Karpas-422 (cell line): ENCODE measurements at regions not wholly inside any gene's neighbourhood (a gene's known extent, or its start where the extent isn't known, plus 50 kb on each side); places are given as distances from the start of the nearest gene placed in this dataset.
"Not testable (repeated sequence)": the region's sequence is repeated elsewhere in the genome, so short reads cannot be mapped to it uniquely, and the experiment has no call there.

Experiments
- DNase-seq: peaks from one replicate; pipeline ENCODE4 v3.0.0-alpha.2; 2015
- H2AFZ ChIP-seq: fragments of 200-600 bp; sonication (generic); 2 replicates; pipeline ENCODE4 v1.6.1; 2014; ENCODE audit warnings: antibody characterized with exemption, low read length, mixed read lengths
- H3K27ac ChIP-seq: fragments of 200-600 bp; sonication (generic); 2 replicates; pipeline ENCODE4 v1.5.1; 2014; ENCODE audit warnings: mild to moderate bottlenecking, low read length, moderate library complexity
- H3K27me3 ChIP-seq: fragments of 200-600 bp; sonication (generic); 2 replicates; pipeline ENCODE4 v1.6.1; 2014; ENCODE audit warnings: low read length, mixed read lengths
- H3K36me3 ChIP-seq: fragments of 200-600 bp; sonication (generic); 2 replicates; pipeline ENCODE4 v1.6.1; 2014; ENCODE audit warnings: low read length, mixed read lengths; ENCODE audit not compliant: insufficient read depth
- H3K4me1 ChIP-seq: fragments of 200-600 bp; sonication (generic); 2 replicates; pipeline ENCODE4 v1.6.1; 2014; ENCODE audit warnings: mild to moderate bottlenecking, low read length, mixed read lengths
- H3K4me2 ChIP-seq: fragments of 200-600 bp; sonication (generic); 2 replicates; pipeline ENCODE4 v1.6.1; 2014; ENCODE audit warnings: low read length, low read depth, mild to moderate bottlenecking; ENCODE audit not compliant: poor library complexity, severe bottlenecking
- H3K4me3 ChIP-seq: fragments of 200-600 bp; sonication (generic); 2 replicates; pipeline ENCODE4 v1.5.1; 2014; ENCODE audit warnings: mild to moderate bottlenecking, antibody characterized with exemption, low read length, mixed read lengths
- H3K79me2 ChIP-seq: fragments of 200-600 bp; sonication (generic); 2 replicates; pipeline ENCODE4 v1.6.1; 2014; ENCODE audit warnings: mild to moderate bottlenecking, low read length, mixed read lengths
- H3K9ac ChIP-seq: fragments of 200-600 bp; sonication (generic); 2 replicates; pipeline ENCODE4 v1.6.0; 2014; ENCODE audit warnings: low read length
- H3K9me2 ChIP-seq: fragments of 200-600 bp; sonication (generic), shearing (Covaris generic); replicated peaks from 2 replicates; pipeline ENCODE4 v1.6.0; 2014; ENCODE audit warnings: mild to moderate bottlenecking, low read length, moderate library complexity; ENCODE audit not compliant: insufficient read depth
- H3K9me3 ChIP-seq: fragments of 300-700, 200-600 bp; sonication (generic); 2 replicates; pipeline ENCODE4 v1.6.1; 2014; ENCODE audit warnings: low read length, mixed read lengths
- H4K20me1 ChIP-seq: fragments of 200-600 bp; sonication (generic); 2 replicates; pipeline ENCODE4 v1.6.1; 2014; ENCODE audit warnings: mild to moderate bottlenecking, antibody characterized with exemption, low read length, low read depth; ENCODE audit not compliant: insufficient read depth

DNA sequence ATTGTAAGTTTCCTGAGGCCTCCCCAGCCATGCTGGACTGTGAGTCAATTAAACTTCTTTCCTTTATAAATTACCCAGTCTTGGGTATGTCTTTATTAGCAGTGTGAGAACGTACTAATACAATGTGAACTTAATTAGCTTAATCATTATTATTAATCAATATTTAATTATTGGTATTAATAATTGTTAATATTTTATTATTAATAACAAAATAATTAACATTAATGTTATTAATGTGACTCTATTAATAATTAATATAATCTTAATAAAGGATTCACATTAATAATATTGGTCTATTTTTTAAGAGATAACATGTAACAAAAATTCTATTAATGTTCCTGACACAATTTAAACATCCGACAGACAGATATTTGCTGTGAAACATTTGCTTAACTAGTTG, 164.9 kb upstream of the ATF7IP start:
- H3K27ac ChIP-seq: no peak overlapping the region
- H3K9me3 ChIP-seq: no peaks in the 10 kb centered on the region
- no peaks in the 10 kb centered on the region for H3K79me2 ChIP-seq
- H3K9ac ChIP-seq: no peak overlapping the region
- no peaks in the 10 kb centered on the region for H3K4me1 ChIP-seq
- no peaks in the 10 kb centered on the region for H3K36me3 ChIP-seq
- no peak overlapping the region for H2AFZ ChIP-seq
- H4K20me1 ChIP-seq: no peaks in the 10 kb centered on the region
- H3K4me2 ChIP-seq: no peak overlapping the region
- DNase-seq: no peak
- H3K9me2 ChIP-seq: no peaks in the 10 kb centered on the region
- H3K4me3 ChIP-seq: no peak overlapping the region
- H3K27me3 ChIP-seq: no peaks in the 10 kb centered on the region

DNA sequence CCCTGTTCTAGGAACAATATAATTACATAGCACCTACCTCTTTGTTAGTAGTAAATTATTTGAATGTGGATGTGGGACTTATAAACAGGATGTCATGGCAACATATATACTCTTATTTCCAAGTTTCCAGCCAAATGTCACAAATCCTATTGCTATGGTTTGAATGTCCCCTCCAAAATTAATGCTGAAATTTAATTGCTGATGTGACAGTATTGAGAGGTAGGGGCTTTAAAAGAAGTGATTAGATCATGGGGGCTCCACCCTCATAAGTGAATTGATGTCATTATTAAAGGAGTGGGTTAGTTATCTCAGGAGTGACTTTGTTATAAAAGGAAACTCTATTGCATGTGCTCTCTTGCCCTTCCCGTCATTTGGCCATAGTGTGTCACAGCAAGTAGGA, 164.2 kb upstream of the ATF7IP start:
- Histone ChIP-seq H3K9ac (no peak overlapping the region), H3K79me2 (no peaks in the 10 kb centered on the region), H3K9me3 (no peaks in the 10 kb centered on the region), H3K36me3 (no peaks in the 10 kb centered on the region), H2AFZ (no peak overlapping the region), H3K27ac (no peak overlapping the region), H3K9me2 (no peaks in the 10 kb centered on the region), H4K20me1 (no peaks in the 10 kb centered on the region), H3K4me3 (no peak overlapping the region), H3K4me1 (no peaks in the 10 kb centered on the region), H3K27me3 (no peaks in the 10 kb centered on the region), H3K4me2 (no peak overlapping the region)
- DNase-seq: no peak

DNA sequence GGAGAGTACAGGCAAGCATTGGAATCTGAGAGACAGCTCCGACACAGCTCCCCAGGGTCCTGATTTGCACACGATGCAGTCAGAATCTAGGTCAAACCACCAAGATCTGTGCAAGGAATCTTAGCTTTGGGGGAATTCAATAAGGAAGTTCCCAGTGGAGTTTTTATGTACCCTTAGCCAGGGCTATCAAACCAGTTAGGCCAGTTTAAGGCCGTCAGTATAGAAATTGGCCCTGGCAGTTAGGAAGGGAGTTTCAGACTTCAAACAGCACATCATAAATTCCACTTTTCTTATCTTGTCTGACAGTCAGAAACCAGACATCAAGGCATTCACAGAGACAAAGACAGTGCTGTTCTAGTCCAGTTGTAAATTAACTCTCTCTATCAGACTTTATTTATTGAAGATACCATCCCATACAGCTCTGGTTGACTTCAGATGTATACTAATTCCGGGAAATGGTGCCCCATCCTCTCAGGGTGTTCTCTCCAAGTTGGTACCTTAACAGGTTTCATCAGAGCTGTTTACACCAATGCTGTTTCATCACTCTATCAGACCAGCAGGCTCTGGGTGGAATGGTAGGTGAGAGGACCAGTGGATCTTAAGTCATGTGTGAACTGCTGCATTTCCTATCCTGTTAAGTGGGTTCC, 157.5 kb upstream of the ATF7IP start:
- H3K9me2 ChIP-seq: no peaks in the 10 kb centered on the region
- no peaks in the 10 kb centered on the region for H3K79me2 ChIP-seq
- H3K4me2 ChIP-seq: no peak overlapping the region
- no peak overlapping the region for H3K4me3 ChIP-seq
- no peak overlapping the region for H3K27ac ChIP-seq
- no peak for DNase-seq
- H3K4me1 ChIP-seq: no peaks in the 10 kb centered on the region
- no peaks in the 10 kb centered on the region for H3K9me3 ChIP-seq
- H4K20me1 ChIP-seq: no peaks in the 10 kb centered on the region
- H3K9ac ChIP-seq: no peak overlapping the region
- no peak overlapping the region for H2AFZ ChIP-seq
- H3K36me3 ChIP-seq: no peaks in the 10 kb centered on the region
- no peaks in the 10 kb centered on the region for H3K27me3 ChIP-seq

DNA sequence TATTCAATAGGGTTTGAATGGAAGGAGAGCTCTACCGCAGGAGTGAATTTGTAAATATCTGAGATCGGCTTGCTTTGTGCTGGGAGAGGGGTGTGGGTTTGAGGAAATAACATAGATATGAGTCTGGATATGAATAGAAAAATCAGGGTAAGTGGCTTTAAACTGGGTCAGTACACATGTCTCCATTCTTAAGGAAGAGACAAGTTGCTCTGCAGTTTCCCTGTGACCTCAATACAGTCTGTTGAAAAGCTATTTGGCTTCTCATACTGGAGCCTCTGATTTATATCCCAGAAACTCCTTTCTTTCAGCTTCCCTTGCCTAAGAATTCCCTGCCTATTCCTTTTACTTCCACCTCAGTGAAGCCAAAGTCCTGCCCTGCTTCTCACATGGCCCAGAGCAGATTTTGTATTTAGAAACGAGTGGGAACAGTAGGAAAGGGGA, 153.5 kb upstream of the ATF7IP start:
- no peaks in the 10 kb centered on the region for H4K20me1 ChIP-seq
- no peak overlapping the region for H3K4me2 ChIP-seq
- H3K4me3 ChIP-seq: no peak overlapping the region
- no peaks in the 10 kb centered on the region for H3K36me3 ChIP-seq
- no peak for DNase-seq
- no peak overlapping the region for H2AFZ ChIP-seq
- H3K9me3 ChIP-seq: no peaks in the 10 kb centered on the region
- H3K9ac ChIP-seq: no peak overlapping the region
- no peaks in the 10 kb centered on the region for H3K9me2 ChIP-seq
- no peaks in the 10 kb centered on the region for H3K79me2 ChIP-seq
- H3K27ac ChIP-seq: no peak overlapping the region
- H3K27me3 ChIP-seq: no peaks in the 10 kb centered on the region
- H3K4me1 ChIP-seq: peaks cover 5% of the 10 kb centered on the region

DNA sequence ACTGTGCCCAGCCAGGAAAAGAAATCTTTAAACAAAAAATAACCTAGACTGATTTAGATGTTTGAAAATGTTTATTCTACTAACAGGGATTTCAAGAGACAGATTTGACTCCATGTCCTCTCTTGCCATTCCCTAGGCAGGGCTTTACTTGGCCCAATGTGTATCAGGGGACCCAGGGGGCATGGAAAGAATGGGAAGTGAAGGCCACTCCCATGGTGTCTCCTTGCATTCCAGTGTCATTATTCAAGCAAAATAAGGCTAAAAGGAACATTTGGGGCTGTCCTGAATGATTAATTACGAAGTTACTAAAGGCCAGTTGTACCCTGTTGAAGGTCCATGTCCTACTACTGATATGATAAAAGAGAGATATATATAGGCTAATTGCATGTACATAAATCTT, 151.9 kb upstream of the ATF7IP start:
- Histone ChIP-seq H3K9me2 (no peaks in the 10 kb centered on the region), H3K36me3 (no peaks in the 10 kb centered on the region), H3K27ac (no peak overlapping the region), H2AFZ (no peak overlapping the region), H3K9me3 (no peaks in the 10 kb centered on the region), H3K27me3 (no peaks in the 10 kb centered on the region), H3K9ac (no peak overlapping the region), H3K4me1 (peaks cover 5% of the 10 kb centered on the region), H3K4me2 (no peak overlapping the region), H3K79me2 (no peaks in the 10 kb centered on the region), H3K4me3 (no peak overlapping the region), H4K20me1 (no peaks in the 10 kb centered on the region)
- DNase-seq: no peak

DNA sequence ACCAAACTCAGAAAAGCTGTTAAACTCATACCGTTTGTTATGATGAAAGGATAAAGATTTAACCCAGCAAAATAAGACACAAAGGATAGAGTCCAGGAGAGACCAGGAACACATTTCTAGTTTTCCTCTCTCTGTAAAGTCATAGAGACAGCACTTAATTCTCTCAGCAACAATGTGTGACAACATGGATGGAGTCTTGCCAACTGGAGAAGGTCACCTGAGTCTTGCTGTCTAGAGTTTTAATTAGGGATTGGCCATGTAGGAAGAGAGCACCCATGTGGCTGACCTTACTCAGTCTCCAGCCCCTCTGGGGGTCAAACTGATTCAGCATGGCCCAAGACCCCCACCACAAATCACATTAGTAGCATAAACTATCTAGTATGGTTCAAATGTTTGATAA, 151.0 kb upstream of the ATF7IP start:
- Histone ChIP-seq H3K79me2 (no peaks in the 10 kb centered on the region), H3K4me2 (no peak overlapping the region), H3K4me3 (no peak overlapping the region), H3K36me3 (no peaks in the 10 kb centered on the region), H3K9me2 (no peaks in the 10 kb centered on the region), H3K4me1 (peaks cover 5% of the 10 kb centered on the region), H4K20me1 (no peaks in the 10 kb centered on the region), H3K27me3 (no peaks in the 10 kb centered on the region), H3K9ac (no peak overlapping the region), H3K27ac (no peak overlapping the region), H2AFZ (no peak overlapping the region), H3K9me3 (no peaks in the 10 kb centered on the region)
- no peak for DNase-seq

DNA sequence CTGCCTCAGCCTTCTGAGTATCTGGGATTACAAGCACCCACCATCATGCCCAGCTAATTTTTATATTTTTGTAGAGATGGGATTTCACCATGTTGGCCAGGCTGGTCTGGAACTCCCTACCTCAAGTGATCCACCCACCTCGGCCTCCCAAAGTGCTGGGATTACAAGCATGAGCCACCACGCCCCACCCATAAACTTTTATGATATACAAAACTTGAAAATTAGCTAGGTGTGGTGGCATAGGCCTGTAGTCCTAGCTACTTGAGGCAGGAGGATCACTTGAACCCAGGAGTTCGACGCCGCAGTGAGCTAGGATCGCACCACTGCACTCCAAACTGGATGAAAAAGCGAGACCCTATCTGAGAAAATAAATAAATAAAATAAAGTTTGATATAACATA, 149.5 kb upstream of the ATF7IP start:
- H3K4me1 ChIP-seq, H4K20me1 ChIP-seq, H3K4me3 ChIP-seq, H3K4me2 ChIP-seq, H3K27ac ChIP-seq, H3K9ac ChIP-seq, H2AFZ ChIP-seq, H3K79me2 ChIP-seq, DNase-seq, H3K36me3 ChIP-seq, H3K9me3 ChIP-seq, H3K9me2 ChIP-seq, H3K27me3 ChIP-seq: not testable (repeated sequence)

DNA sequence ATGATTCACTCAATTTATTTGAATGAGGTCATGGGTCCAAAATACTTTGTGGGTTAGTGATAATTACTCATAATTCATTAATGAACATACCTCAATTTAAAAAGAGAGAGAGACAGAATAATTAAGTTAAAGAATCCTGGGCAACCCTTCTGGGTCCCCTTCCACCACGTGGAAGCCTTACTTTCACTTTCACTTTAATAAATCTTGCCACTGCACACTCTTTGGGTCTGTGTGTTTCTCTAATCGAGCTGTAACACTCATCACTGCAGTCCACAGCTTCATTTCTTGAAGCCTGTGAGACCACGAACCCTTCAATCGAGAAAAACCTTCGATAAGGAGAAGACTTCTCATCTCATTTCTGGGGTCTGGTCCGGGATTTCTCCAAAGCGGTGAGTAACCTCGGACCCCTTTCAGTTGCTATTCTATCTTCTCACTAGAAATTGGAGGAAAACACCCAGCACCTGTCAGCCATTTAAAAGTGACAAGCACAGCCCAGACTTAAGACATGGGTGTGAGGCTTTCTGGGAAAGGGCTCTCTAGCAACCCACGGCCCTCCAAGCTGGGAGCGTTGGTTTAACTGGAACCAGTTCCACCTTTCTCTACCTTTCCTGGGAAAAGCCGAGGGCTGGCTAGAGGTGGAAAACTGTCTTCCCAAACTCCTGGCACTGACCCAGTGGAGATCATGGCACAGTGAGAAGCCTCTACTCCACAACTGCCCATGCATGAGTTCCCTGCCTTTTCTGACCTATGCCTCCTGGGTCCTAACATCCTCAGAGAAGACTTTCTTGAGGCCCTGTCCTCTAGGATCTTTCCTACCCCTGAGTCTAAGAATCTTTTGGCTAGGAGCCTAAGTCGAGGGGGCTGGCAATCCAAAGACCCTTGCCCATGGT, 148.8 kb upstream of the ATF7IP start:
- H3K4me3 ChIP-seq: no peak overlapping the region
- no peak overlapping the region for H3K9ac ChIP-seq
- no peaks in the 10 kb centered on the region for H3K36me3 ChIP-seq
- H3K79me2 ChIP-seq: no peaks in the 10 kb centered on the region
- no peak overlapping the region for H3K4me2 ChIP-seq
- H3K27ac ChIP-seq: no peak overlapping the region
- no peak overlapping the region for H2AFZ ChIP-seq
- H3K9me2 ChIP-seq: no peaks in the 10 kb centered on the region
- peaks cover 5% of the 10 kb centered on the region for H3K4me1 ChIP-seq
- no peak for DNase-seq
- no peaks in the 10 kb centered on the region for H3K9me3 ChIP-seq
- H4K20me1 ChIP-seq: no peaks in the 10 kb centered on the region
- no peaks in the 10 kb centered on the region for H3K27me3 ChIP-seq
